ENCODE measurements at regions not wholly inside any gene's neighbourhood (a gene's known extent, or its start where the extent isn't known, plus 50 kb on each side); places are given as distances from the start of the nearest gene placed in this dataset.
"Not testable (repeated sequence)": the region's sequence is repeated elsewhere in the genome, so short reads cannot be mapped to it uniquely, and the experiment has no call there.

DNA sequence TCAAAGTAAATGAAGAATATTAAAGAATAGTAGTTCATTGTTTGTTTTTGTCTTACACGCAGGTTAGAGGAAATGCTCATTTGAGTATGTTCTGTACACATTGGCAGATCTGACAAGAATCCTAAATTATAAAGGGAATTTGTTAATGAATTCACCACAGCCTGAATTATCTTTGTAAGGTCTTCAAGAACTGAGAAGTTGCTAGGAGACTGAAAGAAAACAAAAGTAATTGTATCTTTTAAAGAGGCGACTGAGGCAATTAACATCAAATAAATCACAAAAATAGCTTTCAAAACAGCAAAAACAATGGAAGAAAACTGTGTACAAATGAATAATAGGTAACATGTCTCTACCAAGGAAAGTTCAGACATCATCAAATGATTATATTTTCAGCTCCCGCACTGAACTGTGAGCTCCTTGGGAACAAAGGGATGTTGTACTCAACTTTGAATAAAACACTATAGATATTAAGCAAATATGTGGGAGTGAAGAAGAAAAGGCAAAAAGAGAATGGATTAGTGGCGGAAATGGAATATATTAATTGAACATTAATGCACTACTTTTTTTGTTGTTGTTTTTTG, 51.7 kb upstream of the ATIC start:
- H3K36me3 ChIP-seq (ENCODE audit: control insufficient read depth in 1 of 2, insufficient read depth in 2 of 2, low read length in 2 of 2): no peaks in the 10 kb centered on the region
- H3K79me1 ChIP-seq (ENCODE audit: low read length): no peaks in the 10 kb centered on the region
- H3K18ac ChIP-seq (ENCODE audit: low read length): no peak overlapping the region
- no peak overlapping the region for H3K4me3 ChIP-seq (ENCODE audit: low read depth, low read length)
- H3K14ac ChIP-seq (ENCODE audit: low read length): no peak overlapping the region
- no peak overlapping the region for H4K12ac ChIP-seq (ENCODE audit: low read depth, low read length)
- no peak overlapping the region for H2BK12ac ChIP-seq (ENCODE audit: low read length)
- no peak overlapping the region for H2BK5ac ChIP-seq (ENCODE audit: low read depth, low read length, poor library complexity)
- H2AK5ac ChIP-seq (ENCODE audit: low read length): no peak overlapping the region
- no peak overlapping the region for H3K27ac ChIP-seq (ENCODE audit: low read depth, low read length)
- no peak overlapping the region for H2BK120ac ChIP-seq (ENCODE audit: insufficient read depth, low read length, poor library complexity)
- no peaks in the 10 kb centered on the region for H3K27me3 ChIP-seq (ENCODE audit: insufficient read depth, low read length)
- H3K23ac ChIP-seq (ENCODE audit: low read length): no peak overlapping the region
- 100% methylated on average over 1 of the region's 4 CpGs for WGBS (ENCODE audit: extremely low coverage, insufficient coverage, insufficient read length)
- H3K79me2 ChIP-seq (ENCODE audit: control insufficient read depth, insufficient read depth, low read length, poor library complexity): no peaks in the 10 kb centered on the region
- no peak overlapping the region for H4K91ac ChIP-seq (ENCODE audit: low read depth, low read length)
- no peaks in the 10 kb centered on the region for H3K4me1 ChIP-seq (ENCODE audit: control insufficient read depth in 1 of 2, insufficient read depth in 2 of 2, low read length in 2 of 2)
- H2AFZ ChIP-seq (ENCODE audit: insufficient read depth, low read length, poor library complexity): no peak overlapping the region
- H3K9ac ChIP-seq (ENCODE audit: low read length): no peak overlapping the region
- no peaks in the 10 kb centered on the region for H3K9me3 ChIP-seq (ENCODE audit: insufficient read depth, low read depth, low read length)
- no peak for DNase-seq
- H3K4me2 ChIP-seq (ENCODE audit: low read length): no peak overlapping the region
- no peak overlapping the region for H3K4ac ChIP-seq (ENCODE audit: low read depth, low read length)
- no peak overlapping the region for H4K8ac ChIP-seq (ENCODE audit: low read depth, low read length)

DNA sequence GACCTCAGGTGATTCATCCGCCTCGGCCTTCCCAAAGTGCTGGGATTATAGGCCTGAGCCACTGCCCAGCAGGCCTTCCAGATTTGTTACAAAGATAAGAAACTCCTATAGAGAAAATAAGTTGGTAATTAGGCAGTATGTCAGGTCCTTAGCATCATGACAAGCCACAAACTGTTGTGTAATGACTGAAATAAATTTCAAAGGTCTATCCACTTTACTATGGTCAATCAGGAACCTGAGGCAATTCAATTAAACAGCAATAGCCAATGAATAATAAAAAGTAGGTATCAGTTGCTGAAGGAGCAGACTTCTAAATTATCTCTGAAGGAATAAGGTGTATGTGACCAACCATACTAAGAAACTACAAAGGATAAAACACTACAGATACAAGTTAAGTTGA, 62.4 kb upstream of the ATIC start:
- Histone ChIP-seq H3K9ac (ENCODE audit: low read length) (no peak overlapping the region), H3K36me3 (ENCODE audit: control insufficient read depth in 1 of 2, insufficient read depth in 2 of 2, low read length in 2 of 2) (no peaks in the 10 kb centered on the region), H3K9me3 (ENCODE audit: insufficient read depth, low read depth, low read length) (no peaks in the 10 kb centered on the region), H2BK5ac (ENCODE audit: low read depth, low read length, poor library complexity) (no peak overlapping the region), H3K27me3 (ENCODE audit: insufficient read depth, low read length) (no peaks in the 10 kb centered on the region), H3K23ac (ENCODE audit: low read length) (no peak overlapping the region), H4K91ac (ENCODE audit: low read depth, low read length) (no peak overlapping the region), H3K18ac (ENCODE audit: low read length) (no peak overlapping the region), H3K79me2 (ENCODE audit: control insufficient read depth, insufficient read depth, low read length, poor library complexity) (no peaks in the 10 kb centered on the region), H2AK5ac (ENCODE audit: low read length) (no peak overlapping the region), H3K4me3 (ENCODE audit: low read depth, low read length) (no peak overlapping the region), H2AFZ (ENCODE audit: insufficient read depth, low read length, poor library complexity) (no peak overlapping the region), H3K79me1 (ENCODE audit: low read length) (no peaks in the 10 kb centered on the region), H3K4me2 (ENCODE audit: low read length) (no peak overlapping the region), H2BK120ac (ENCODE audit: insufficient read depth, low read length, poor library complexity) (no peak overlapping the region), H3K4ac (ENCODE audit: low read depth, low read length) (no peak overlapping the region), H4K8ac (ENCODE audit: low read depth, low read length) (no peak overlapping the region), H4K12ac (ENCODE audit: low read depth, low read length) (no peak overlapping the region), H3K4me1 (ENCODE audit: control insufficient read depth in 1 of 2, insufficient read depth in 2 of 2, low read length in 2 of 2) (no peaks in the 10 kb centered on the region), H3K27ac (ENCODE audit: low read depth, low read length) (no peak overlapping the region), H2BK12ac (ENCODE audit: low read length) (no peak overlapping the region), H3K14ac (ENCODE audit: low read length) (no peak overlapping the region)
- no peak for DNase-seq
- no CpG with 5 or more reads among the region's 2 CpGs for WGBS (ENCODE audit: extremely low coverage, insufficient coverage, insufficient read length)

GRCh38 chr2:215245919-215246318, 65.9 kb upstream of the ATIC start:
- H2AK5ac ChIP-seq (ENCODE audit: low read length); H2BK5ac ChIP-seq (ENCODE audit: low read depth, low read length, poor library complexity); H2AFZ ChIP-seq (ENCODE audit: insufficient read depth, low read length, poor library complexity): not testable (repeated sequence)

DNA sequence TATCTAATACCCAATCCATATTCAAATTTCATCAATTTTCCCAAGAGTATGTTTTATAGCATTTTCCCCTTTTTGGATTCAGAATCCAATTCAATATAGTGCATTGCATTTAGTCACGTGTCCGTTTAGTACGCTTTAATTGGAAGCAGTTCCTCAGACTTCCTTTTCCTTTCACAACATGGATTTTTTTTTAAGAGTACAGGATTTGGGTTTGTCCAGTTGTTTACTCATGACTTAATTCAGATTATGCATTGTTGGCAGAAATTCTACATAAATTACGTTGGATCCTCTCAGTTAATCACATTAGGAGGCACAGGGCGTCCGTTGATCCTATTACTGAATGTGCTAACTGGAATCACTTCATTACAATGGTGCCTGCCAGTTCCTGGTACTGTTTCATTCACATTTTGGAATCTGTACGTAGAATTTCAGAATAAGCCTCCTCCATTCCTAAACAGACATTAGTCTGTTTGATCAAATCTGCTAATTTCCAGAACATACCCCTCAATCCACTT, 70.0 kb upstream of the ATIC start:
- Histone ChIP-seq H3K9ac (ENCODE audit: low read length) (no peak overlapping the region), H2BK120ac (ENCODE audit: insufficient read depth, low read length, poor library complexity) (no peak overlapping the region), H3K4me2 (ENCODE audit: low read length) (no peak overlapping the region), H3K79me2 (ENCODE audit: control insufficient read depth, insufficient read depth, low read length, poor library complexity) (no peaks in the 10 kb centered on the region), H3K4me3 (ENCODE audit: low read depth, low read length) (no peak overlapping the region), H4K8ac (ENCODE audit: low read depth, low read length) (no peak overlapping the region), H4K12ac (ENCODE audit: low read depth, low read length) (no peak overlapping the region), H2AK5ac (ENCODE audit: low read length) (no peak overlapping the region), H3K14ac (ENCODE audit: low read length) (no peak overlapping the region), H3K18ac (ENCODE audit: low read length) (no peak overlapping the region), H3K36me3 (ENCODE audit: control insufficient read depth in 1 of 2, insufficient read depth in 2 of 2, low read length in 2 of 2) (no peaks in the 10 kb centered on the region), H3K27ac (ENCODE audit: low read depth, low read length) (no peak overlapping the region), H3K23ac (ENCODE audit: low read length) (no peak overlapping the region), H3K4ac (ENCODE audit: low read depth, low read length) (no peak overlapping the region), H2BK5ac (ENCODE audit: low read depth, low read length, poor library complexity) (no peak overlapping the region), H3K4me1 (ENCODE audit: control insufficient read depth in 1 of 2, insufficient read depth in 2 of 2, low read length in 2 of 2) (no peaks in the 10 kb centered on the region), H2BK12ac (ENCODE audit: low read length) (no peak overlapping the region), H3K27me3 (ENCODE audit: insufficient read depth, low read length) (no peaks in the 10 kb centered on the region), H4K91ac (ENCODE audit: low read depth, low read length) (no peak overlapping the region), H2AFZ (ENCODE audit: insufficient read depth, low read length, poor library complexity) (no peak overlapping the region), H3K79me1 (ENCODE audit: low read length) (no peaks in the 10 kb centered on the region), H3K9me3 (ENCODE audit: insufficient read depth, low read depth, low read length) (no peaks in the 10 kb centered on the region)
- DNase-seq: no peak
- no CpG with 5 or more reads among the region's 7 CpGs for WGBS (ENCODE audit: extremely low coverage, insufficient coverage, insufficient read length)

More at GRCh38 chr2:215245919-215246318, 65.9 kb upstream of the ATIC start:
- not testable (repeated sequence) for H3K27me3 ChIP-seq (ENCODE audit: insufficient read depth, low read length); H2BK12ac ChIP-seq (ENCODE audit: low read length); H2BK120ac ChIP-seq (ENCODE audit: insufficient read depth, low read length, poor library complexity); H3K9ac ChIP-seq (ENCODE audit: low read length); H3K36me3 ChIP-seq (ENCODE audit: control insufficient read depth in 1 of 2, insufficient read depth in 2 of 2, low read length in 2 of 2); H3K4ac ChIP-seq (ENCODE audit: low read depth, low read length); H4K8ac ChIP-seq (ENCODE audit: low read depth, low read length); H3K9me3 ChIP-seq (ENCODE audit: insufficient read depth, low read depth, low read length); H3K18ac ChIP-seq (ENCODE audit: low read length); H4K91ac ChIP-seq (ENCODE audit: low read depth, low read length); H4K12ac ChIP-seq (ENCODE audit: low read depth, low read length); H3K14ac ChIP-seq (ENCODE audit: low read length); H3K4me3 ChIP-seq (ENCODE audit: low read depth, low read length); DNase-seq; H3K4me1 ChIP-seq (ENCODE audit: control insufficient read depth in 1 of 2, insufficient read depth in 2 of 2, low read length in 2 of 2); H3K4me2 ChIP-seq (ENCODE audit: low read length); H3K79me1 ChIP-seq (ENCODE audit: low read length); H3K27ac ChIP-seq (ENCODE audit: low read depth, low read length); H3K23ac ChIP-seq (ENCODE audit: low read length); H3K79me2 ChIP-seq (ENCODE audit: control insufficient read depth, insufficient read depth, low read length, poor library complexity)
- no CpG with 5 or more reads among the region's 20 CpGs for WGBS (ENCODE audit: extremely low coverage, insufficient coverage, insufficient read length)
